IMR-90 (cell line): ENCODE measurements at regions not wholly inside any gene's neighbourhood (a gene's known extent, or its start where the extent isn't known, plus 50 kb on each side); places are given as distances from the start of the nearest gene placed in this dataset.
A peak's percentile ranks its signal among the peaks of the same experiment; 100 is the strongest.

Experiments
- ATAC-seq: fragments of 200-7000 bp; cut with Tn5 transposase; 2 replicates; pipeline ENCODE4 v1.9.1; 2020; ENCODE audit warnings: low read depth, mild to moderate bottlenecking, moderate library complexity
- BruUV-seq: library from RNA; stranded (reverse); fragments of 400-500 nt; replicated peaks from 2 replicates; lab custom pipeline; 2021; lab: Mats Ljungman, UMichigan
- CTCF ChIA-PET: fragments of 300-600 bp; formaldehyde crosslinking; extraction: SDS; loops from one replicate; lab custom pipeline; 2021; ENCODE audit warnings: antibody characterized with exemption; lab: Yijun Ruan, JAX
- POLR2A ChIA-PET: fragments of 300-600 bp; sonication (Branson Sonifier 250); formaldehyde crosslinking; loops from one replicate; lab custom pipeline; 2022; ENCODE audit warnings: antibody characterized with exemption; ENCODE audit not compliant: unreplicated experiment; lab: Charles Lee
- DNase-seq: peaks from one replicate; pipeline ENCODE4 v3.0.0; 2013
- H2AFZ ChIP-seq: replicated peaks from 2 replicates; pipeline ENCODE3; 2013; ENCODE audit warnings: low read length, mild to moderate bottlenecking; ENCODE audit not compliant: poor library complexity
- H2AK5ac ChIP-seq: 2 replicates; pipeline ENCODE4 v1.6.1; 2013; ENCODE audit warnings: low read depth, low read length, inconsistent platforms
- H2AK9ac ChIP-seq: replicated peaks from 2 replicates; pipeline ENCODE3; 2013; ENCODE audit warnings: mild to moderate bottlenecking, low read depth, low read length, moderate library complexity; ENCODE audit not compliant: poor library complexity
- H2BK120ac ChIP-seq: 2 replicates; pipeline ENCODE4 v1.6.1; 2013; ENCODE audit warnings: low read depth, low read length, inconsistent platforms
- H2BK15ac ChIP-seq: 3 replicates; pipeline ENCODE4 v1.6.1; 2013; ENCODE audit warnings: low read depth, low read length, inconsistent platforms
- H2BK20ac ChIP-seq: 2 replicates; pipeline ENCODE4 v1.6.1; 2013; ENCODE audit warnings: low read depth, mild to moderate bottlenecking, inconsistent platforms, low read length, moderate library complexity
- H2BK5ac ChIP-seq: 2 replicates; pipeline ENCODE4 v1.6.1; 2013; ENCODE audit warnings: mild to moderate bottlenecking, low read depth, low read length, inconsistent platforms; ENCODE audit not compliant: poor library complexity, severe bottlenecking
- H3K14ac ChIP-seq: replicated peaks from 2 replicates; pipeline ENCODE4 v1.6.1; 2013; ENCODE audit warnings: low read depth, low read length, inconsistent platforms
- H3K18ac ChIP-seq: 2 replicates; pipeline ENCODE4 v1.6.1; 2013; ENCODE audit warnings: low read depth, low read length, control low read depth
- H3K23ac ChIP-seq: 2 replicates; pipeline ENCODE4 v1.6.1; 2013; ENCODE audit warnings: low read depth, low read length, inconsistent platforms
- H3K27ac ChIP-seq: 2 replicates; pipeline ENCODE4 v1.5.1; 2013; ENCODE audit warnings: mild to moderate bottlenecking, control low read depth, low read length; ENCODE audit not compliant: insufficient read depth
- H3K27me3 ChIP-seq: 2 replicates; pipeline ENCODE4 v1.6.1; 2013; ENCODE audit warnings: low read length; ENCODE audit not compliant: control insufficient read depth, insufficient read depth
- H3K36me3 ChIP-seq: 2 replicates; pipeline ENCODE4 v1.6.1; 2013; ENCODE audit warnings: low read length, mixed read lengths; ENCODE audit not compliant: control insufficient read depth, insufficient read depth
- H3K4ac ChIP-seq: 2 replicates; pipeline ENCODE4 v1.6.1; 2013; ENCODE audit warnings: low read depth, low read length, inconsistent platforms
- H3K4me1 ChIP-seq: 2 replicates; pipeline ENCODE4 v1.6.1; 2013; ENCODE audit warnings: low read length, mixed read lengths; ENCODE audit not compliant: control insufficient read depth, insufficient read depth
- H3K4me2 ChIP-seq: 2 replicates; pipeline ENCODE4 v1.6.1; 2013; ENCODE audit warnings: low read depth, mild to moderate bottlenecking, control low read depth, low read length, moderate library complexity
- H3K4me3 ChIP-seq: 2 replicates; pipeline ENCODE4 v1.5.1; 2013; ENCODE audit warnings: low read depth, mild to moderate bottlenecking, control low read depth, low read length, moderate library complexity; ENCODE audit not compliant: insufficient read depth
- H3K56ac ChIP-seq: 2 replicates; pipeline ENCODE4 v1.6.1; 2013; ENCODE audit warnings: low read length, inconsistent platforms; ENCODE audit not compliant: insufficient read depth; ENCODE audit errors: extremely low read depth
- H3K79me1 ChIP-seq, 2 experiments: 2 replicates each; pipeline ENCODE4 v1.6.1; 2013; ENCODE audit warnings: low read length in 2 of 2, inconsistent platforms in 1 of 2, low read depth in 1 of 2
- H3K9ac ChIP-seq: 2 replicates; pipeline ENCODE4 v1.6.1; 2013; ENCODE audit warnings: low read depth, low read length, control low read depth
- H3K9me1 ChIP-seq: 2 replicates; pipeline ENCODE4 v1.6.1; 2013; ENCODE audit warnings: low read length, inconsistent platforms; ENCODE audit not compliant: insufficient read depth
- H3K9me3 ChIP-seq: 2 replicates; pipeline ENCODE4 v1.6.1; 2013; ENCODE audit warnings: low read length; ENCODE audit not compliant: control insufficient read depth, insufficient read depth
- H4K20me1 ChIP-seq: 2 replicates; pipeline ENCODE4 v1.6.1; 2013; ENCODE audit warnings: low read length, inconsistent platforms; ENCODE audit not compliant: insufficient read depth
- H4K5ac ChIP-seq: 2 replicates; pipeline ENCODE4 v1.6.1; 2013; ENCODE audit warnings: mild to moderate bottlenecking, low read depth, low read length, control low read depth
- H4K8ac ChIP-seq, 2 experiments: 2 replicates each; pipeline ENCODE4 v1.6.1; 2013; ENCODE audit warnings: low read depth in 2 of 2, low read length in 2 of 2, control low read depth in 1 of 2, inconsistent platforms in 1 of 2
- H4K91ac ChIP-seq: 2 replicates; pipeline ENCODE4 v1.6.1; 2013; ENCODE audit warnings: low read depth, low read length, inconsistent platforms; ENCODE audit not compliant: insufficient read depth
- CHD1 ChIP-seq: IDR thresholded peaks from 2 replicates; pipeline ENCODE4 v1.6.1; 2012; ENCODE audit warnings: low read depth, low read length, improper control_type of control experiment
- FOS ChIP-seq: fragments of 150-350 bp; IDR thresholded peaks from 2 replicates; pipeline ENCODE4 v1.6.1; 2016; ENCODE audit warnings: low read depth, low read length
- MAFK ChIP-seq: IDR thresholded peaks from 2 replicates; pipeline ENCODE4 v1.6.1; 2012; ENCODE audit warnings: low read depth, low read length, improper control_type of control experiment
- MXI1 ChIP-seq: IDR thresholded peaks from 2 replicates; pipeline ENCODE4 v1.6.1; 2012; ENCODE audit warnings: low read depth, mild to moderate bottlenecking, low read length, moderate library complexity, borderline replicate concordance
- NFE2L2 ChIP-seq: fragments of 150-350 bp; IDR thresholded peaks from 2 replicates; pipeline ENCODE4 v1.6.1; 2016; ENCODE audit warnings: low read depth, mild to moderate bottlenecking, low read length
- POLR2A ChIP-seq: IDR thresholded peaks from 2 replicates; pipeline ENCODE4 v1.6.1; 2012; ENCODE audit warnings: mild to moderate bottlenecking, low read depth, low read length
- RAD21 ChIP-seq: IDR thresholded peaks from 2 replicates; pipeline ENCODE4 v1.6.1; 2012; ENCODE audit warnings: low read length, improper control_type of control experiment
- RCOR1 ChIP-seq: IDR thresholded peaks from 2 replicates; pipeline ENCODE4 v1.6.1; 2012; ENCODE audit warnings: mild to moderate bottlenecking, low read length, improper control_type of control experiment; ENCODE audit not compliant: insufficient replicate concordance
- SMC3 ChIP-seq: fragments of 150-350 bp; IDR thresholded peaks from 2 replicates; pipeline ENCODE4 v1.6.1; 2016; ENCODE audit warnings: low read depth, mild to moderate bottlenecking, antibody characterized with exemption, low read length, moderate library complexity
- WGBS, 2 experiments: methylation state at CpG; one replicate each; pipeline versions ENCODE4 v1.1.5 to v1.1.7; 2013; ENCODE audit warnings: missing lambda C conversion rate in 2 of 2; ENCODE audit not compliant: insufficient read length in 1 of 2; ENCODE audit errors: extremely low coverage in 2 of 2; 5-methylcytosine and 5-hydroxymethylcytosine counted together
- dilution Hi-C: fragments of 300-500 bp; cut with HindIII; formaldehyde crosslinking; loops from one replicate; pipeline ENCODE4 v1.14.3; 2018; ENCODE audit warnings: low sequenced_read_pairs; ENCODE audit not compliant: unreplicated experiment
- in situ Hi-C: fragments of 300-500 bp; cut with MboI; formaldehyde crosslinking; loops from 3 replicates; pipeline ENCODE4 v1.14.3; 2019; ENCODE audit warnings: low sequenced_read_pairs, inconsistent platforms, mixed read lengths
- intact Hi-C: fragments of 100-400 bp; cut with micrococcal nuclease; formaldehyde crosslinking; loops from 2 replicates; pipeline ENCODE4 v1.10.0; 2022
- TF ChIP-seq, protein P1 (sequence below): fragments of 150-350 bp; IDR thresholded peaks from 2 replicates; pipeline ENCODE4 v1.6.1; 2016; ENCODE audit warnings: low read depth, mild to moderate bottlenecking, low read length, moderate library complexity, borderline replicate concordance
- TF ChIP-seq, protein P2 (sequence below): fragments of 150-350 bp; IDR thresholded peaks from 2 replicates; pipeline ENCODE4 v1.6.1; 2017; ENCODE audit warnings: mild to moderate bottlenecking, antibody characterized with exemption, low read length, low read depth

DNA sequence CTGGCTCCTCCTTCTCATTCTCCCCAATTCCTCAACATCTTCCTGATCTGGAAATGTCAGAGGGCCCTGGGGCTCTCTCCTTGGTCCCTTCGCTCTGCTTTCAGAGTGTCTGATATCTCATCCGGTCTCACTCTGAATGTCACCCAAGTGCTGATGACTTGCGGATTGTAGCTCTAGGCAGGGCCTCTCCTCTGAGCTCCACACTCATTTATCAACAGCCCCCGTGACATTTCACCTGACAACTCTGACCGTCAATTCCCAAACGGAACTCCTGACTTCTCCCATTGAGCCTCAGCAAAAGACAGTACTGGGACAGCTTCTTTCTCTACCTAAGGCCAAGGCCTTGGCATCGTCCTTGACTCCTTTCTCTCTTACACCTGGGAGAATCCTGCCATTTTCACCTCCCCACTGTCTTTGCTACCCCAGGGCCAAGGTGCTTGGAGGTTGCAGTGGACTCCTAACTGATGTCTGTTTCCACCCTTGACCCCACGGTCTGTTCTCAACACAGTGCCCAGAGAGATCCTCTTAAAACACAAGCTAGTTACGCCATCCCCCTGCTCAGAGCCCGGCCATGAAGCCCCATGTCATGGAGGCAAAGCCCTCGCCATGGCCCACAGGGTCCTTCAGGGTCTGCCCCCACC is 57.5 kb upstream of the THY1 start:
- Histone ChIP-seq H4K91ac (no peak overlapping the region), H3K9me3 (no peaks in the 10 kb centered on the region), H2BK20ac (no peak overlapping the region), H2BK120ac (no peak overlapping the region), H3K56ac (no peak overlapping the region), H3K4me2 (no peak overlapping the region), H2AFZ (no peak overlapping the region), H3K36me3 (no peaks in the 10 kb centered on the region), H3K14ac (no peak overlapping the region), H3K9ac (no peak overlapping the region), H3K27ac (no peak overlapping the region), H2BK15ac (no peak overlapping the region), H3K18ac (no peak overlapping the region), H3K4me1 (no peaks in the 10 kb centered on the region), H3K9me1 (no peaks in the 10 kb centered on the region), H3K27me3 (peaks cover 42% of the 10 kb centered on the region), H3K79me1 (no peaks in the 10 kb centered on the region), H2AK9ac (no peak overlapping the region), H2AK5ac (0 out of 2 replicates have a peak overlapping the region, but pooled peaks have one; percentile 30), H4K20me1 (peaks cover 3% of the 10 kb centered on the region; the same call in 1 of the 2 replicates), H4K5ac (no peak overlapping the region), H3K23ac (no peak overlapping the region), H2BK5ac (no peak overlapping the region), H3K4ac (no peak overlapping the region), H3K4me3 (no peak overlapping the region), H4K8ac (no peak overlapping the region)
- DNase-seq = no peak
- dilution Hi-C loops (no loop called here), intact Hi-C loops (loop anchor here (1.0 to 5.0 kb wide), 9 partner anchors 53 to 820 kb away; partner anchors contain the start of gene NECTIN1), in situ Hi-C loops (loop anchor here (5.0 kb wide), 2 partner anchors 252 to 627 kb away; no protein-coding TSS in a partner anchor)
- BruUV-seq = no TSS peak
- 81% methylated on average over 7 of the region's 11 CpGs; no CpG with 5 or more reads in 1 of the 2 experiments for WGBS, 2 experiments
- ATAC-seq = no peak
- ChIA-PET CTCF (interaction anchor here (1.2 to 1.8 kb wide), 2 partner anchors 124 to 628 kb away, joined by 3 to 5 read pairs; no protein-coding TSS in a partner anchor), POLR2A (no interaction called here)
- TF ChIP-seq SMC3 (no peak), NFE2L2 (no peak), POLR2A (no peak), CHD1 (no peak), MAFK (no peak), FOS (no peak), MXI1 (no peak), RAD21 (no peak), RCOR1 (no peak)
- TF ChIP-seq, protein P1, sequence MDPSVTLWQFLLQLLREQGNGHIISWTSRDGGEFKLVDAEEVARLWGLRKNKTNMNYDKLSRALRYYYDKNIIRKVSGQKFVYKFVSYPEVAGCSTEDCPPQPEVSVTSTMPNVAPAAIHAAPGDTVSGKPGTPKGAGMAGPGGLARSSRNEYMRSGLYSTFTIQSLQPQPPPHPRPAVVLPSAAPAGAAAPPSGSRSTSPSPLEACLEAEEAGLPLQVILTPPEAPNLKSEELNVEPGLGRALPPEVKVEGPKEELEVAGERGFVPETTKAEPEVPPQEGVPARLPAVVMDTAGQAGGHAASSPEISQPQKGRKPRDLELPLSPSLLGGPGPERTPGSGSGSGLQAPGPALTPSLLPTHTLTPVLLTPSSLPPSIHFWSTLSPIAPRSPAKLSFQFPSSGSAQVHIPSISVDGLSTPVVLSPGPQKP = no peak
- TF ChIP-seq, protein P2, sequence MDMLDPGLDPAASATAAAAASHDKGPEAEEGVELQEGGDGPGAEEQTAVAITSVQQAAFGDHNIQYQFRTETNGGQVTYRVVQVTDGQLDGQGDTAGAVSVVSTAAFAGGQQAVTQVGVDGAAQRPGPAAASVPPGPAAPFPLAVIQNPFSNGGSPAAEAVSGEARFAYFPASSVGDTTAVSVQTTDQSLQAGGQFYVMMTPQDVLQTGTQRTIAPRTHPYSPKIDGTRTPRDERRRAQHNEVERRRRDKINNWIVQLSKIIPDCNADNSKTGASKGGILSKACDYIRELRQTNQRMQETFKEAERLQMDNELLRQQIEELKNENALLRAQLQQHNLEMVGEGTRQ = no peak
